ENCODE measurements at regions not wholly inside any gene's neighbourhood (a gene's known extent, or its start where the extent isn't known, plus 50 kb on each side); places are given as distances from the start of the nearest gene placed in this dataset.

- no peak for FAIRE-seq
- no peak for DNase-seq (ENCODE audit: low read depth in 1 of 2, low spot score in 1 of 2)
- Histone ChIP-seq H3K4me1 (no peaks in the 10 kb centered on the region), H3K27ac (no peak overlapping the region), H3K4me2 (no peak overlapping the region), H3K9me3 (no peaks in the 10 kb centered on the region), H3K4me3 (no peak overlapping the region)
- ChIA-PET POLR2A (no interaction called here), CTCF (no interaction called here)
- no peak for TF ChIP-seq POLR2AphosphoS2 (conservative IDR thresholded peaks at IDR 0.05; ENCODE audit: low read length)
- TF ChIP-seq SMC3 (IDR thresholded peaks at IDR 0.05): no peak
- no peak for TF ChIP-seq MAX (IDR thresholded peaks at IDR 0.05)
- TF ChIP-seq ESRRA (IDR thresholded peaks at IDR 0.05; ENCODE audit: borderline replicate concordance, low read length): no peak
- TF ChIP-seq FOXS1 (CRISPR knock-in tag; IDR thresholded peaks at IDR 0.05): no peak
- 5% methylated on average over 1 of the region's 1 CpG for WGBS (ENCODE audit: missing lambda C conversion rate)
- no peak for ATAC-seq
Measured at GRCh38 chr5:84549054-84549453, 164.4 kb upstream of the EDIL3 start.

- Histone ChIP-seq H3K4me2 (no peak overlapping the region), H3K27ac (no peak overlapping the region), H3K4me1 (no peaks in the 10 kb centered on the region), H3K4me3 (no peak overlapping the region), H3K9me3 (no peaks in the 10 kb centered on the region)
- POLR2A ChIA-PET: no interaction called here
- FAIRE-seq: no peak
- 38% methylated on average over 3 of the region's 3 CpGs for WGBS (ENCODE audit: missing lambda C conversion rate)
- no peak for TF ChIP-seq HDAC2 (IDR thresholded peaks at IDR 0.05)
- no peak for TF ChIP-seq E2F6 (IDR thresholded peaks at IDR 0.05; ENCODE audit: borderline replicate concordance, low read depth)
- no peak for TF ChIP-seq NFE2L2 (conservative IDR thresholded peaks at IDR 0.05; ENCODE audit: low read length)
- no peak for TF ChIP-seq RAD21 (conservative IDR thresholded peaks at IDR 0.05 in 1 of 2, IDR thresholded peaks at IDR 0.05 in 1 of 2)
- TF ChIP-seq RARB (CRISPR knock-in tag; IDR thresholded peaks at IDR 0.05): no peak
- no peak for TF ChIP-seq ELK1 (IDR thresholded peaks at IDR 0.05; ENCODE audit: low read depth, low read length)
- no peak for TF ChIP-seq ATOH8 (CRISPR knock-in tag; IDR thresholded peaks at IDR 0.05; ENCODE audit: low read depth)
- no peak for TF ChIP-seq ZFP36 (IDR thresholded peaks at IDR 0.05; ENCODE audit: borderline replicate concordance, partially characterized antibody)
- no peak for TF ChIP-seq CEBPB (IDR thresholded peaks at IDR 0.05)
- TF ChIP-seq JUNB (IDR thresholded peaks at IDR 0.05): no peak
- TF ChIP-seq REST (IDR thresholded peaks at IDR 0.05): no peak
- no peak for ATAC-seq
- CTCF ChIA-PET: no interaction called here
- no peak for DNase-seq (ENCODE audit: low read depth in 1 of 2, low spot score in 1 of 2)
Measured at GRCh38 chr5:84546686-84547085, 162.0 kb upstream of the EDIL3 start.

GRCh38 chr5:84536797-84537196 lies 152.1 kb upstream of the EDIL3 start:
- WGBS (ENCODE audit: missing lambda C conversion rate): 2% methylated on average over 3 of the region's 3 CpGs
- FAIRE-seq (no peak), DNase-seq (ENCODE audit: low read depth in 1 of 2, low spot score in 1 of 2) (no peak), ATAC-seq (no peak)
- no peak overlapping the region for H3K4me3 ChIP-seq
- no peak overlapping the region for H3K27ac ChIP-seq
- H3K4me1 ChIP-seq: no peaks in the 10 kb centered on the region
- no peaks in the 10 kb centered on the region for H3K9me3 ChIP-seq
- ChIA-PET CTCF (no interaction called here), POLR2A (no interaction called here)
- H3K4me2 ChIP-seq: no peak overlapping the region
- TF ChIP-seq CEBPB (IDR thresholded peaks at IDR 0.05): no peak
- no peak for TF ChIP-seq MAX (IDR thresholded peaks at IDR 0.05)
- no peak for TF ChIP-seq ESRRA (IDR thresholded peaks at IDR 0.05; ENCODE audit: borderline replicate concordance, low read length)
- TF ChIP-seq E2F6 (IDR thresholded peaks at IDR 0.05; ENCODE audit: borderline replicate concordance, low read depth): no peak
- no peak for TF ChIP-seq HOXA7 (CRISPR knock-in tag; IDR thresholded peaks at IDR 0.05)
